IPS DF 6.9 (cell line): ENCODE measurements at regions not wholly inside any gene's neighbourhood (a gene's known extent, or its start where the extent isn't known, plus 50 kb on each side); places are given as distances from the start of the nearest gene placed in this dataset.
A peak's percentile ranks its signal among the peaks of the same experiment; 100 is the strongest.
"Not testable (repeated sequence)": the region's sequence is repeated elsewhere in the genome, so short reads cannot be mapped to it uniquely, and the experiment has no call there.

Source experiments
- DNase-seq: peaks from one replicate; pipeline ENCODE4 v3.0.0-alpha.2; 2013; ENCODE audit warnings: low read depth, low spot score
- H3K27ac ChIP-seq: one replicate; pipeline ENCODE4 v1.5.1; 2013; ENCODE audit warnings: low read length, control low read depth
- H3K27me3 ChIP-seq: 2 replicates; pipeline ENCODE4 v1.6.1; 2013; ENCODE audit warnings: mild to moderate bottlenecking, low read length; ENCODE audit not compliant: control insufficient read depth, insufficient read depth
- H3K36me3 ChIP-seq: 2 replicates; pipeline ENCODE4 v1.6.1; 2013; ENCODE audit warnings: low read length; ENCODE audit not compliant: control insufficient read depth, insufficient read depth
- H3K4me1 ChIP-seq: 2 replicates; pipeline ENCODE4 v1.6.1; 2013; ENCODE audit warnings: low read length; ENCODE audit not compliant: control insufficient read depth, insufficient read depth
- H3K4me3 ChIP-seq: 2 replicates; pipeline ENCODE4 v1.5.1; 2013; ENCODE audit warnings: mild to moderate bottlenecking, low read length
- H3K9me3 ChIP-seq: 2 replicates; pipeline ENCODE4 v1.6.1; 2013; ENCODE audit warnings: low read length, inconsistent platforms; ENCODE audit not compliant: control insufficient read depth, insufficient read depth
- WGBS: extraction: QIAGEN DNeasy Blood & Tissue Kit; methylation state at CpG from one replicate; pipeline ENCODE4 v1.1.7; 2013; ENCODE audit warnings: mixed read lengths, missing lambda C conversion rate; ENCODE audit not compliant: insufficient read length, insufficient coverage; 5-methylcytosine and 5-hydroxymethylcytosine counted together

GRCh38 chr5:85453026-85453349 lies 1068.3 kb upstream of the EDIL3 start:
- Histone ChIP-seq H3K27me3 (no peaks in the 10 kb centered on the region), H3K36me3 (no peaks in the 10 kb centered on the region), H3K4me3 (no peak overlapping the region), H3K9me3 (no peaks in the 10 kb centered on the region), H3K4me1 (no peaks in the 10 kb centered on the region), H3K27ac (no peak overlapping the region)
- no peak for DNase-seq

- no peak for DNase-seq
- Histone ChIP-seq H3K27me3 (no peaks in the 10 kb centered on the region), H3K36me3 (no peaks in the 10 kb centered on the region), H3K27ac (no peak overlapping the region), H3K4me1 (no peaks in the 10 kb centered on the region), H3K9me3 (no peaks in the 10 kb centered on the region), H3K4me3 (no peak overlapping the region)
- no CpG with 5 or more reads among the region's 2 CpGs for WGBS
Measured at GRCh38 chr5:85458319-85458718, 1073.6 kb upstream of the EDIL3 start.

GRCh38 chr5:85462957-85463356 lies 1078.3 kb upstream of the EDIL3 start:
- Histone ChIP-seq H3K27ac (no peak overlapping the region), H3K4me1 (no peaks in the 10 kb centered on the region), H3K36me3 (no peaks in the 10 kb centered on the region), H3K4me3 (no peak overlapping the region), H3K9me3 (no peaks in the 10 kb centered on the region), H3K27me3 (no peaks in the 10 kb centered on the region)
- no CpG with 5 or more reads among the region's 1 CpG for WGBS
- DNase-seq, result no peak

GRCh38 chr5:85466423-85466822 lies 1081.7 kb upstream of the EDIL3 start:
- no peak overlapping the region for H3K27ac ChIP-seq
- no peaks in the 10 kb centered on the region for H3K27me3 ChIP-seq
- H3K36me3 ChIP-seq, result no peaks in the 10 kb centered on the region
- H3K9me3 ChIP-seq, result no peaks in the 10 kb centered on the region
- no CpG with 5 or more reads among the region's 1 CpG for WGBS
- no peaks in the 10 kb centered on the region for H3K4me1 ChIP-seq
- no peak for DNase-seq
- H3K4me3 ChIP-seq, result no peak overlapping the region

GRCh38 chr5:85472749-85473148 lies 1088.1 kb upstream of the EDIL3 start:
- Histone ChIP-seq H3K9me3 (no peaks in the 10 kb centered on the region), H3K4me3 (no peak overlapping the region), H3K27ac (no peak overlapping the region), H3K36me3 (no peaks in the 10 kb centered on the region), H3K4me1 (no peaks in the 10 kb centered on the region), H3K27me3 (no peaks in the 10 kb centered on the region)
- DNase-seq, result no peak

- not testable (repeated sequence) for H3K27me3 ChIP-seq, DNase-seq, H3K4me3 ChIP-seq, H3K9me3 ChIP-seq, H3K4me1 ChIP-seq, H3K27ac ChIP-seq, H3K36me3 ChIP-seq
- no CpG with 5 or more reads among the region's 4 CpGs for WGBS
Measured at GRCh38 chr5:85475151-85475550, 1090.5 kb upstream of the EDIL3 start.

- Histone ChIP-seq H3K4me3 (no peak overlapping the region), H3K27ac (no peak overlapping the region), H3K4me1 (no peaks in the 10 kb centered on the region), H3K27me3 (no peaks in the 10 kb centered on the region), H3K9me3 (no peaks in the 10 kb centered on the region), H3K36me3 (no peaks in the 10 kb centered on the region)
- no peak for DNase-seq
Measured at GRCh38 chr5:85476617-85477016, 1091.9 kb upstream of the EDIL3 start.

GRCh38 chr5:85479849-85480248 lies 1095.2 kb upstream of the EDIL3 start:
- Histone ChIP-seq H3K27me3 (no peaks in the 10 kb centered on the region), H3K27ac (no peak overlapping the region), H3K36me3 (no peaks in the 10 kb centered on the region), H3K4me1 (no peaks in the 10 kb centered on the region), H3K9me3 (peaks cover 1% of the 10 kb centered on the region; the same call in 1 of the 2 replicates), H3K4me3 (no peak overlapping the region)
- peak; percentile 18 for DNase-seq
- no CpG with 5 or more reads among the region's 4 CpGs for WGBS

- 100% methylated on average over 1 of the region's 2 CpGs for WGBS
Measured at GRCh38 chr5:85484982-85485574, 1100.4 kb upstream of the EDIL3 start.

GRCh38 chr5:85488295-85488694 lies 1103.6 kb upstream of the EDIL3 start:
- Histone ChIP-seq H3K4me1 (no peaks in the 10 kb centered on the region), H3K36me3 (no peaks in the 10 kb centered on the region), H3K27me3 (no peaks in the 10 kb centered on the region), H3K9me3 (peaks cover 1% of the 10 kb centered on the region; the same call in 1 of the 2 replicates), H3K4me3 (no peak overlapping the region), H3K27ac (no peak overlapping the region)
- no peak for DNase-seq

More at GRCh38 chr5:85484982-85485574, 1100.4 kb upstream of the EDIL3 start:
- no peaks in the 10 kb centered on the region for H3K36me3 ChIP-seq
- H3K27ac ChIP-seq, result no peak overlapping the region
- peaks cover 1% of the 10 kb centered on the region; the same call in 1 of the 2 replicates for H3K9me3 ChIP-seq
- no peaks in the 10 kb centered on the region for H3K4me1 ChIP-seq
- no peak for DNase-seq
- H3K4me3 ChIP-seq, result no peak overlapping the region
- no peaks in the 10 kb centered on the region for H3K27me3 ChIP-seq

GRCh38 chr5:85500869-85501268 lies 1116.2 kb upstream of the EDIL3 start:
- H3K27ac ChIP-seq, result no peak overlapping the region
- no peaks in the 10 kb centered on the region for H3K27me3 ChIP-seq
- no peak for DNase-seq
- H3K4me3 ChIP-seq, result no peak overlapping the region
- peaks cover 2% of the 10 kb centered on the region for H3K4me1 ChIP-seq
- no peaks in the 10 kb centered on the region for H3K36me3 ChIP-seq
- H3K9me3 ChIP-seq, result no peaks in the 10 kb centered on the region
